Fibroblast of villous mesenchyme (primary cell): ENCODE measurements at regions not wholly inside any gene's neighbourhood (a gene's known extent, or its start where the extent isn't known, plus 50 kb on each side); places are given as distances from the start of the nearest gene placed in this dataset.

Experiments
- DNase-seq: peaks from one replicate; pipeline ENCODE4 v3.0.0-alpha.2; 2010; ENCODE audit warnings: low read depth
- H3K4me3 ChIP-seq: 2 replicates; pipeline ENCODE4 v1.5.1; 2011; ENCODE audit warnings: low read depth, mild to moderate bottlenecking, low read length
- TF ChIP-seq, protein P1 (sequence below): IDR thresholded peaks from 2 replicates; pipeline ENCODE4 v1.5.1; 2012; ENCODE audit warnings: low read depth, mild to moderate bottlenecking, low read length; ENCODE audit not compliant: insufficient read depth

DNA sequence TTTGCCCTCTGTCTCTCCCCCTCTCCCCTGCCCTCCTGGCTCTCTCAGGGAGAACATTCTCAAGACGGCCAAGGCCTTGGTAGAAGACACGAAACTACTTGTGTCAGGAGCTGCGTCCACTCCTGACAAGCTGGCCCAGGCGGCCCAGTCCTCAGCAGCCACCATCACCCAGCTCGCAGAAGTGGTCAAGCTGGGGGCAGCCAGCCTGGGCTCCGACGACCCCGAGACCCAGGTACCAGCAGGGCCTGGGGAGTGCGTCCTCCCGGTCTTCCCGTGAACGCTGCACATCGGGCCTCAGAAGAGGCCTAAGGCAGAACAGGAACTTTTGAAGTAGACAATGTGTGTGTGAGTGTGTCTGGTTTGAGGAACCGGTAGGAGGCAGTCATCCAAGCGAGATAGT, 245.4 kb upstream of the TPM1 start:
- H3K4me3 ChIP-seq, result no peak overlapping the region
- TF ChIP-seq, protein P1, sequence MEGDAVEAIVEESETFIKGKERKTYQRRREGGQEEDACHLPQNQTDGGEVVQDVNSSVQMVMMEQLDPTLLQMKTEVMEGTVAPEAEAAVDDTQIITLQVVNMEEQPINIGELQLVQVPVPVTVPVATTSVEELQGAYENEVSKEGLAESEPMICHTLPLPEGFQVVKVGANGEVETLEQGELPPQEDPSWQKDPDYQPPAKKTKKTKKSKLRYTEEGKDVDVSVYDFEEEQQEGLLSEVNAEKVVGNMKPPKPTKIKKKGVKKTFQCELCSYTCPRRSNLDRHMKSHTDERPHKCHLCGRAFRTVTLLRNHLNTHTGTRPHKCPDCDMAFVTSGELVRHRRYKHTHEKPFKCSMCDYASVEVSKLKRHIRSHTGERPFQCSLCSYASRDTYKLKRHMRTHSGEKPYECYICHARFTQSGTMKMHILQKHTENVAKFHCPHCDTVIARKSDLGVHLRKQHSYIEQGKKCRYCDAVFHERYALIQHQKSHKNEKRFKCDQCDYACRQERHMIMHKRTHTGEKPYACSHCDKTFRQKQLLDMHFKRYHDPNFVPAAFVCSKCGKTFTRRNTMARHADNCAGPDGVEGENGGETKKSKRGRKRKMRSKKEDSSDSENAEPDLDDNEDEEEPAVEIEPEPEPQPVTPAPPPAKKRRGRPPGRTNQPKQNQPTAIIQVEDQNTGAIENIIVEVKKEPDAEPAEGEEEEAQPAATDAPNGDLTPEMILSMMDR, result no peak
- DNase-seq, result no peak

DNA sequence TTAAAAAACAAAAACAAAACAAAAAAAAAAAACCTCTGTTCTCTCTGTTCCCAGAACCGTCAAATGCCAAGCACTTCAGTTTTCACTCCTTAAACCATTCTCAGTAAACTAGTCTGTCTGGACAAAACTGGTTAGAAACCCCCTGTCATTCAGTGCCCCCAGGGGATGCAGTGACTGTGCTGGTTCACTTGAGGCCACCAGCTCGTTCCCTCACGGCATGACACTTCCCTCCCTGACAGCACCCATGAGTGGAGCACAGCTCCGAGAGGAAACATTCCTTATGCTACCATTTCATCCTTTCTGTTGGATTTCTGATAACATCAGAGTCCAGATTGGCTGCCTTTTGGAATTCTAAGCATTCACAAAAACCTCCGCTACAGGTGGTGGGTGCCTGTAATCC, 244.0 kb upstream of the TPM1 start:
- H3K4me3 ChIP-seq, result no peak overlapping the region
- DNase-seq, result no peak
- TF ChIP-seq, protein P1, result no peak

DNA sequence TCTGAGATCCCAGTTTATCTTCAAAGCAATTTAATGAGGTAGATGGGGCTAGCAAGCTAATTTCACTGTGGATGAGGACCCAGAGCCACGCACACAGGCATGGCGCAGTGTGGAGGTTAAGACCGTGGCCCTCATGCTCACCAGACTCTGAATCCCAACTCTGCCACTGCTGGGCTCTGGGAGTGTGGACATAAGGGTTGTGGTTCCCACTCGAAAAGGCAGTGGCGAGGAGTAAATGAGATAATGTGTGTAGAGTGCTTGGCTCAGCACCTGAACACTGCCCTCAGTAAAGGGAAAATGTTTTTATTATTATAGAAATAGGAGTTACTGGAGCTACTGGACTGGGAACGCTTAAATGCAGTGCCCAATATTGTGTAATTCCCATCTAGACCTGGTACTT, 243.5 kb upstream of the TPM1 start:
- H3K4me3 ChIP-seq, result no peak overlapping the region
- DNase-seq, result no peak
- TF ChIP-seq, protein P1, result no peak

DNA sequence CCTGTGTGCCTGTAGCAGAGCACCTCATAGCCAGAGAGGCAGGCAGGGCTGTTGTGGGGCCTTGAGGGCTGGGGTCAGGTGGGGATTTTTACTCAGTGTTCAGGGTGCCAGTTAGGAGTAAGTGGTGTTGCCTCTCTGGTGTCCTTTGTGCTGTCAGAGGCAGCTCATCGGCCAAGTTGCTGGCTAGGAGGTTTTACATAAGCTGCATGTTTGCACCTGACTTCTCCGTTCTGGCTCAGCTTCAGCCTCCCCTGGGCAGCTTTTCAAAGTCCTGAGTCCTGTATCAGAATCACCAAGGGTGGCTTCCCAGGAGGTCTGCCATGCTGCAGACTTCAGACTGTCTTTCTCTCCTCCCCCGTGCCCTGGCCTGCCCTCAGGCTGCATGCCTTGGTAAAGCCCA, 242.6 kb upstream of the TPM1 start:
- TF ChIP-seq, protein P1, result no peak
- H3K4me3 ChIP-seq, result no peak overlapping the region
- no peak for DNase-seq

DNA sequence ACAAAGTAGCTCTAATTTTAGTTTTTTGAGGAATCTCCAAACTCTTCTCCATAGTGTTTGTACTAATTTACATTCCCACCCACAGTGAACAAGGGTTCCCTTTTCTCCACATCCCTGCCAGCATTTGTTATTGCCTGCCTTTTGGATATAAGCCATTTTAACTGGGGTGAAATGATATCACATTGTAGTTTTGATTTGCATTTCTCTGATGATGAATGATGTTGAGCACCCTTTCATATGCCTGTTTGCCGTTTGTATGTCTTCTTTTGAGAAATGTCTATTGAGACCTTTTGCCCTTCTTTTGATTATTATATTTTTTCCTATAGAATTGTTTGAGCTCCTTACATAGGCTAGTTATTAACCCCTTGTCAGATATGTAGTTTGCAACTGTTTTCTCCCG, 239.9 kb upstream of the TPM1 start:
- TF ChIP-seq, protein P1, result no peak
- DNase-seq, result no peak
- no peak overlapping the region for H3K4me3 ChIP-seq

DNA sequence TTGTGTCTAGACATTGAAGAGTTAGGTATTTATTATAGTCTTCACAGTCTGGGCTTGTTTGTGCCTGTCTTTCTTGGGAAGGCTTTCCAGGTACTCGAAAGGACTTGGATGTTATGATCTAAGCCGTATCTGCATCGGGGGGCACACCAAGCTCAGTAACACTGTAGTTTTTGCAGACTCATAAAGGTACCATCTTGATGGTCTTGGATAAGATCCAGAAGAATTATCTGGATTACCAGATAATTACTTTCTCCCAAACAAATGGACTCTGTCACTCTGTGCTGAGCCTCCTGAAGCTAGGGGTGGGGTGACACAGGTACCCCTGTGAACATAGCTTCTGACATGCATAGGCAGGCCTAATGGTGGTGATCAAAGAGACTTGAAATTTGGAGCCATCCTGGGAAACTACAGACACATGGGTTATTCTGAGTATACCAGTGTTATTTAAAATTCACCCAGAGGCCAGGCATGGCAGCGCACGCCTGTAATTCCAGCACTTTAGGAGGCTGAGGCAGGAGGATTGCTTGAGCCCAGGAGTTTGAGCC, 238.6 kb upstream of the TPM1 start:
- no peak for DNase-seq
- TF ChIP-seq, protein P1, result no peak
- no peak overlapping the region for H3K4me3 ChIP-seq

DNA sequence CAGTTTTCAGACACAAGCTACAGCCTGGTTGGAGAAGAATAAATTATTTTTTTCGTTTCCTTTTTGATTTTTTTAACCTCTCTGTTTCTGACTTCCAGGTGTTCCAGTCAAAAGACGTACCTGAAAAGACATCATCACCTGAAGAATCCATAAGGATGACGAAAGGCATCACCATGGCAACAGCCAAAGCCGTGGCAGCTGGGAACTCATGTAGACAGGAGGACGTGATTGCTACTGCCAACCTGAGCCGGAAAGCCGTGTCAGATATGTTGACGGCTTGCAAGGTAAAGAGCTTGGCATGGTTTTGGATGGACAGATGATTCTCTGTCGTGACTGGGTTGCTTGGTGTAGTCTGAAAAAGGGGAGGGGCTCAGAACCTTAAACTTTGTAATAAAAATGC, 237.0 kb upstream of the TPM1 start:
- TF ChIP-seq, protein P1, result no peak
- DNase-seq, result no peak
- H3K4me3 ChIP-seq, result no peak overlapping the region
